H9 (cell line): ENCODE measurements at regions not wholly inside any gene's neighbourhood (a gene's known extent, or its start where the extent isn't known, plus 50 kb on each side); places are given as distances from the start of the nearest gene placed in this dataset.

Source experiments
- DNase-seq: peaks from one replicate; pipeline ENCODE4 v3.0.0-alpha.2; 2017
- H2AFZ ChIP-seq: one replicate; pipeline ENCODE4 v1.6.1; 2013; ENCODE audit warnings: mild to moderate bottlenecking, low read length, control low read depth, moderate library complexity
- H2AK5ac ChIP-seq: 2 replicates; pipeline ENCODE4 v1.6.1; 2013; ENCODE audit warnings: low read length, control low read depth, mixed read lengths; ENCODE audit not compliant: insufficient read length
- H2BK120ac ChIP-seq: one replicate; pipeline ENCODE4 v1.6.1; 2013; ENCODE audit warnings: low read depth, mild to moderate bottlenecking, low read length, control low read depth, inconsistent platforms; ENCODE audit not compliant: poor library complexity, severe bottlenecking
- H2BK12ac ChIP-seq: 2 replicates; pipeline ENCODE4 v1.6.1; 2013; ENCODE audit warnings: low read length, control low read depth, mixed read lengths, low read depth; ENCODE audit not compliant: insufficient read length
- H2BK15ac ChIP-seq: 2 replicates; pipeline ENCODE4 v1.6.1; 2013; ENCODE audit warnings: low read depth, low read length, control low read depth
- H2BK20ac ChIP-seq: one replicate; pipeline ENCODE4 v1.6.1; 2013; ENCODE audit warnings: low read depth, mild to moderate bottlenecking, low read length, control low read depth, inconsistent platforms; ENCODE audit not compliant: poor library complexity, severe bottlenecking
- H2BK5ac ChIP-seq: 2 replicates; pipeline ENCODE4 v1.6.1; 2013; ENCODE audit warnings: low read length, control low read depth, mixed read lengths; ENCODE audit not compliant: insufficient read length
- H3K14ac ChIP-seq: 2 replicates; pipeline ENCODE4 v1.6.1; 2013; ENCODE audit warnings: low read length, control low read depth; ENCODE audit not compliant: insufficient read depth
- H3K18ac ChIP-seq: 2 replicates; pipeline ENCODE4 v1.6.1; 2013; ENCODE audit warnings: low read depth, mild to moderate bottlenecking, mixed read lengths, low read length, control low read depth; ENCODE audit not compliant: insufficient read length
- H3K23ac ChIP-seq: 2 replicates; pipeline ENCODE4 v1.6.1; 2013; ENCODE audit warnings: low read length, control low read depth, mixed read lengths, low read depth; ENCODE audit not compliant: insufficient read length
- H3K23me2 ChIP-seq: 2 replicates; pipeline ENCODE4 v1.6.1; 2013; ENCODE audit warnings: low read depth, mild to moderate bottlenecking, mixed read lengths, low read length, control low read depth; ENCODE audit not compliant: insufficient read length, poor library complexity, severe bottlenecking
- H3K27ac ChIP-seq: 2 replicates; pipeline ENCODE4 v1.5.1; 2013; ENCODE audit warnings: low read length, control low read depth, mixed read lengths, low read depth; ENCODE audit not compliant: insufficient read length
- H3K27me3 ChIP-seq: 2 replicates; pipeline ENCODE4 v1.6.1; 2013; ENCODE audit warnings: low read length, control low read depth, inconsistent platforms; ENCODE audit not compliant: insufficient read depth
- H3K4ac ChIP-seq: 2 replicates; pipeline ENCODE4 v1.6.1; 2013; ENCODE audit warnings: low read depth, mild to moderate bottlenecking, control low read depth, inconsistent platforms, low read length, moderate library complexity
- H3K4me1 ChIP-seq: 2 replicates; pipeline ENCODE4 v1.6.1; 2013; ENCODE audit warnings: low read length, control low read depth, inconsistent platforms; ENCODE audit not compliant: insufficient read depth
- H3K4me2 ChIP-seq: 2 replicates; pipeline ENCODE4 v1.6.1; 2013; ENCODE audit warnings: low read length, control low read depth, mixed read lengths; ENCODE audit not compliant: insufficient read length, insufficient read depth
- H3K56ac ChIP-seq: 2 replicates; pipeline ENCODE4 v1.6.1; 2013; ENCODE audit warnings: low read depth, mild to moderate bottlenecking, mixed read lengths, low read length, control low read depth; ENCODE audit not compliant: insufficient read length
- H3K79me1 ChIP-seq: 2 replicates; pipeline ENCODE4 v1.6.1; 2013; ENCODE audit warnings: low read depth, mild to moderate bottlenecking, moderate library complexity, low read length, control low read depth, inconsistent platforms; ENCODE audit not compliant: insufficient read depth, poor library complexity, severe bottlenecking
- H3K79me2 ChIP-seq: 2 replicates; pipeline ENCODE4 v1.6.1; 2013; ENCODE audit warnings: low read length, control low read depth, inconsistent platforms; ENCODE audit not compliant: insufficient read depth
- H3K9ac ChIP-seq: 2 replicates; pipeline ENCODE4 v1.6.1; 2013; ENCODE audit warnings: low read length, control low read depth, mixed read lengths; ENCODE audit not compliant: insufficient read length; ENCODE audit errors: extremely low read depth
- H3K9me3 ChIP-seq: one replicate; pipeline ENCODE4 v1.6.1; 2013; ENCODE audit warnings: low read depth, low read length, inconsistent platforms; ENCODE audit not compliant: control insufficient read depth
- H3T11ph ChIP-seq: one replicate; pipeline ENCODE4 v1.6.1; 2013; ENCODE audit warnings: mild to moderate bottlenecking, low read length, control low read depth, inconsistent platforms
- H4K20me1 ChIP-seq: one replicate; pipeline ENCODE4 v1.6.1; 2013; ENCODE audit not compliant: control insufficient read depth, insufficient read length, insufficient read depth
- H4K5ac ChIP-seq: 2 replicates; pipeline ENCODE4 v1.6.1; 2013; ENCODE audit warnings: low read depth, mild to moderate bottlenecking, mixed read lengths, low read length, control low read depth; ENCODE audit not compliant: insufficient read length
- H4K8ac ChIP-seq: replicated peaks from 2 replicates; pipeline ENCODE4 v1.6.1; 2013; ENCODE audit warnings: low read length, control low read depth, mixed read lengths, low read depth; ENCODE audit not compliant: insufficient read length
- H4K91ac ChIP-seq: 2 replicates; pipeline ENCODE4 v1.6.1; 2013; ENCODE audit warnings: low read depth, mild to moderate bottlenecking, moderate library complexity, mixed read lengths, low read length, control low read depth; ENCODE audit not compliant: insufficient read length
- H3K27ac Mint-ChIP-seq, 3 experiments: 2 replicates in 2 of 3; 3 replicates in 1 of 3; pipeline ENCODE4 v1.8.0; 2020 to 2021; ENCODE audit warnings: mixed read lengths in 3 of 3, mild to moderate bottlenecking in 1 of 3, moderate library complexity in 1 of 3
- H3K27me3 Mint-ChIP-seq: 2 replicates; pipeline ENCODE4 v1.8.0; 2021; ENCODE audit warnings: low read depth, mild to moderate bottlenecking, moderate library complexity, mixed read lengths
- H3K36me3 Mint-ChIP-seq, 3 experiments: 2 replicates in 2 of 3; 3 replicates in 1 of 3; pipeline ENCODE4 v1.8.0; 2020 to 2021; ENCODE audit warnings: low read depth in 3 of 3, mixed read lengths in 3 of 3; ENCODE audit not compliant: insufficient read depth in 1 of 3
- H3K4me1 Mint-ChIP-seq, 2 experiments: 2 replicates each; pipeline ENCODE4 v1.8.0; 2020; ENCODE audit warnings: mixed read lengths in 2 of 2
- H3K4me3 Mint-ChIP-seq, 2 experiments: 2 replicates in 1 of 2; 3 replicates in 1 of 2; pipeline ENCODE4 v1.8.0; 2020 to 2021; ENCODE audit warnings: mild to moderate bottlenecking in 2 of 2, mixed read lengths in 2 of 2, moderate library complexity in 1 of 2
- H3K9me3 Mint-ChIP-seq, 2 experiments: 2 replicates in 1 of 2; 3 replicates in 1 of 2; pipeline ENCODE4 v1.8.0; 2020; ENCODE audit warnings: mild to moderate bottlenecking in 2 of 2, mixed read lengths in 2 of 2, moderate library complexity in 1 of 2
- WGBS: extraction: QIAGEN DNeasy Blood & Tissue Kit; methylation state at CpG from one replicate; pipeline ENCODE4 v1.1.7; 2013; ENCODE audit warnings: missing lambda C conversion rate, low lambda C conversion rate, mixed read lengths; ENCODE audit not compliant: insufficient read length; ENCODE audit errors: extremely low coverage; 5-methylcytosine and 5-hydroxymethylcytosine counted together
- TF ChIP-seq, protein P1 (sequence below): fragments of 200-600 bp; sonication (generic); conservative IDR thresholded peaks from 3 replicates; pipeline ENCODE4 v1.8.0; 2021; ENCODE audit warnings: antibody characterized with exemption, mild to moderate bottlenecking

- Histone ChIP-seq H2AK5ac (no peak overlapping the region), H3K79me1 (no peaks in the 10 kb centered on the region), H2BK15ac (no peak overlapping the region), H3K79me2 (no peaks in the 10 kb centered on the region), H3K4ac (no peak overlapping the region), H2BK120ac (no peak overlapping the region), H3K27ac (no peak overlapping the region), H2BK5ac (no peak overlapping the region), H3K4me1 (no peaks in the 10 kb centered on the region), H2BK20ac (no peak overlapping the region), H3K18ac (no peak overlapping the region), H3K56ac (no peak overlapping the region), H3K23ac (no peak overlapping the region), H4K91ac (no peak overlapping the region), H4K20me1 (no peaks in the 10 kb centered on the region), H2BK12ac (no peak overlapping the region), H3K27me3 (no peaks in the 10 kb centered on the region), H3K14ac (no peak overlapping the region), H3K9ac (no peak overlapping the region), H2AFZ (no peak overlapping the region), H4K5ac (no peak overlapping the region), H3K23me2 (no peaks in the 10 kb centered on the region), H3T11ph (no peak overlapping the region), H3K4me2 (no peak overlapping the region), H3K9me3 (no peaks in the 10 kb centered on the region), H4K8ac (no peak overlapping the region)
- Mint-ChIP-seq H3K4me1 (no peaks in the 10 kb centered on the region), H3K27me3 (no peaks in the 10 kb centered on the region; the same call in 1 of the 2 replicates), H3K27ac (no peak overlapping the region), H3K36me3 (no peaks in the 10 kb centered on the region; a peak in 1 of 7 replicates), H3K9me3 (peaks cover 7 to 9% of the 10 kb centered on the region in 2 experiments; a peak in 3 of 5 replicates), H3K4me3 (no peak overlapping the region)
- TF ChIP-seq, protein P1, sequence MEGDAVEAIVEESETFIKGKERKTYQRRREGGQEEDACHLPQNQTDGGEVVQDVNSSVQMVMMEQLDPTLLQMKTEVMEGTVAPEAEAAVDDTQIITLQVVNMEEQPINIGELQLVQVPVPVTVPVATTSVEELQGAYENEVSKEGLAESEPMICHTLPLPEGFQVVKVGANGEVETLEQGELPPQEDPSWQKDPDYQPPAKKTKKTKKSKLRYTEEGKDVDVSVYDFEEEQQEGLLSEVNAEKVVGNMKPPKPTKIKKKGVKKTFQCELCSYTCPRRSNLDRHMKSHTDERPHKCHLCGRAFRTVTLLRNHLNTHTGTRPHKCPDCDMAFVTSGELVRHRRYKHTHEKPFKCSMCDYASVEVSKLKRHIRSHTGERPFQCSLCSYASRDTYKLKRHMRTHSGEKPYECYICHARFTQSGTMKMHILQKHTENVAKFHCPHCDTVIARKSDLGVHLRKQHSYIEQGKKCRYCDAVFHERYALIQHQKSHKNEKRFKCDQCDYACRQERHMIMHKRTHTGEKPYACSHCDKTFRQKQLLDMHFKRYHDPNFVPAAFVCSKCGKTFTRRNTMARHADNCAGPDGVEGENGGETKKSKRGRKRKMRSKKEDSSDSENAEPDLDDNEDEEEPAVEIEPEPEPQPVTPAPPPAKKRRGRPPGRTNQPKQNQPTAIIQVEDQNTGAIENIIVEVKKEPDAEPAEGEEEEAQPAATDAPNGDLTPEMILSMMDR = no peak
- no CpG with 5 or more reads among the region's 3 CpGs for WGBS
- no peak for DNase-seq
These were observed 50.0 kb upstream of the PITRM1 start for GRCh38 chr10:3222626-3223025.
